ENCODE measurements at regions not wholly inside any gene's neighbourhood (a gene's known extent, or its start where the extent isn't known, plus 50 kb on each side); places are given as distances from the start of the nearest gene placed in this dataset.
"Not testable (repeated sequence)": the region's sequence is repeated elsewhere in the genome, so short reads cannot be mapped to it uniquely, and the experiment has no call there.

- DNase-seq = not testable (repeated sequence)
These were observed 214.5 kb upstream of the CENPE start for GRCh38 chr4:103412646-103413045.

GRCh38 chr4:103410386-103410785, 212.2 kb upstream of the CENPE start:
- no peak for DNase-seq

GRCh38 chr4:103405415-103405814, 207.3 kb upstream of the CENPE start:
- DNase-seq = no peak

GRCh38 chr4:103403619-103404018, 205.5 kb upstream of the CENPE start:
- no peak for DNase-seq

- DNase-seq = no peak
These were observed 204.1 kb upstream of the CENPE start for GRCh38 chr4:103402198-103402597.

GRCh38 chr4:103400405-103400804, 202.3 kb upstream of the CENPE start:
- peak; percentile 19 for DNase-seq

GRCh38 chr4:103397541-103397940, 199.4 kb upstream of the CENPE start:
- no peak for DNase-seq

GRCh38 chr4:103387508-103388011, 189.4 kb upstream of the CENPE start:
- DNase-seq = not testable (repeated sequence)

- DNase-seq = not testable (repeated sequence)
These were observed 187.4 kb upstream of the CENPE start for GRCh38 chr4:103385565-103385964.

- no peak for DNase-seq
These were observed 177.1 kb upstream of the CENPE start for GRCh38 chr4:103375278-103375677.

GRCh38 chr4:103374758-103375157, 176.6 kb upstream of the CENPE start:
- DNase-seq = no peak

GRCh38 chr4:103374306-103374705, 176.2 kb upstream of the CENPE start:
- no peak for DNase-seq

- peak; percentile 59 for DNase-seq
These were observed 173.9 kb upstream of the CENPE start for GRCh38 chr4:103372002-103372558.

- no peak for DNase-seq
These were observed 172.2 kb upstream of the CENPE start for GRCh38 chr4:103370336-103370735.

GRCh38 chr4:103365285-103365684, 167.1 kb upstream of the CENPE start:
- no peak for DNase-seq

GRCh38 chr4:103364083-103364482, 165.9 kb upstream of the CENPE start:
- no peak for DNase-seq

GRCh38 chr4:103361926-103362325, 163.8 kb upstream of the CENPE start:
- DNase-seq = no peak

- DNase-seq = no peak
These were observed 161.8 kb upstream of the CENPE start for GRCh38 chr4:103359900-103360299.

GRCh38 chr4:103354006-103354405, 155.9 kb upstream of the CENPE start:
- DNase-seq = no peak

GRCh38 chr4:103329642-103330041, 131.5 kb upstream of the CENPE start:
- no peak for DNase-seq

- DNase-seq = no peak
These were observed 126.7 kb upstream of the CENPE start for GRCh38 chr4:103324811-103325210.

- DNase-seq = no peak
These were observed 120.2 kb upstream of the CENPE start for GRCh38 chr4:103318327-103318726.

GRCh38 chr4:103308248-103308561, 110.1 kb upstream of the CENPE start:
- no peak for DNase-seq

- DNase-seq = no peak
These were observed 109.5 kb upstream of the CENPE start for GRCh38 chr4:103307453-103308247.
